ENCODE measurements at regions not wholly inside any gene's neighbourhood (a gene's known extent, or its start where the extent isn't known, plus 50 kb on each side); places are given as distances from the start of the nearest gene placed in this dataset.

GRCh38 chr2:215780907-215781685 is 232.3 kb downstream of the MREG start:
- Histone ChIP-seq H3K9ac (ENCODE audit: low read length) (no peak overlapping the region), H3F3A (ENCODE audit: insufficient read depth, low read length) (no peaks in the 10 kb centered on the region), H3K27me3 (ENCODE audit: insufficient read depth, low read length) (no peaks in the 10 kb centered on the region), H2AFZ (ENCODE audit: low read length) (no peak overlapping the region), H3K79me2 (ENCODE audit: insufficient read depth, low read length) (no peaks in the 10 kb centered on the region), H3K9me2 (ENCODE audit: low read depth, low read length) (no peaks in the 10 kb centered on the region), H4K20me1 (ENCODE audit: insufficient read depth, low read length) (no peaks in the 10 kb centered on the region), H3K4me3 (ENCODE audit: low read depth, low read length, poor library complexity, severe bottlenecking) (no peak overlapping the region), H3K4me1 (ENCODE audit: insufficient read depth, low read length, severe bottlenecking) (no peaks in the 10 kb centered on the region), H3K9me3 (ENCODE audit: low read length) (no peaks in the 10 kb centered on the region), H3K4me2 (ENCODE audit: low read length) (no peak overlapping the region), H3K27ac (ENCODE audit: low read depth, low read length, poor library complexity, severe bottlenecking) (no peak overlapping the region), H3K36me3 (ENCODE audit: insufficient read depth, low read length) (no peaks in the 10 kb centered on the region)
- no peak for TF ChIP-seq EZH2 (IDR thresholded peaks at IDR 0.05; ENCODE audit: borderline replicate concordance, low read length)
- TF ChIP-seq, protein P1, sequence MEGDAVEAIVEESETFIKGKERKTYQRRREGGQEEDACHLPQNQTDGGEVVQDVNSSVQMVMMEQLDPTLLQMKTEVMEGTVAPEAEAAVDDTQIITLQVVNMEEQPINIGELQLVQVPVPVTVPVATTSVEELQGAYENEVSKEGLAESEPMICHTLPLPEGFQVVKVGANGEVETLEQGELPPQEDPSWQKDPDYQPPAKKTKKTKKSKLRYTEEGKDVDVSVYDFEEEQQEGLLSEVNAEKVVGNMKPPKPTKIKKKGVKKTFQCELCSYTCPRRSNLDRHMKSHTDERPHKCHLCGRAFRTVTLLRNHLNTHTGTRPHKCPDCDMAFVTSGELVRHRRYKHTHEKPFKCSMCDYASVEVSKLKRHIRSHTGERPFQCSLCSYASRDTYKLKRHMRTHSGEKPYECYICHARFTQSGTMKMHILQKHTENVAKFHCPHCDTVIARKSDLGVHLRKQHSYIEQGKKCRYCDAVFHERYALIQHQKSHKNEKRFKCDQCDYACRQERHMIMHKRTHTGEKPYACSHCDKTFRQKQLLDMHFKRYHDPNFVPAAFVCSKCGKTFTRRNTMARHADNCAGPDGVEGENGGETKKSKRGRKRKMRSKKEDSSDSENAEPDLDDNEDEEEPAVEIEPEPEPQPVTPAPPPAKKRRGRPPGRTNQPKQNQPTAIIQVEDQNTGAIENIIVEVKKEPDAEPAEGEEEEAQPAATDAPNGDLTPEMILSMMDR (IDR thresholded peaks at IDR 0.05; ENCODE audit: low read length) = no peak

GRCh38 chr2:215780313-215780712 is 233.0 kb downstream of the MREG start:
- H3K9ac ChIP-seq (ENCODE audit: low read length) = no peak overlapping the region
- H3K9me2 ChIP-seq (ENCODE audit: low read depth, low read length) = no peaks in the 10 kb centered on the region
- H4K20me1 ChIP-seq (ENCODE audit: insufficient read depth, low read length) = no peaks in the 10 kb centered on the region
- H3K27me3 ChIP-seq (ENCODE audit: insufficient read depth, low read length) = no peaks in the 10 kb centered on the region
- no peak overlapping the region for H3K27ac ChIP-seq (ENCODE audit: low read depth, low read length, poor library complexity, severe bottlenecking)
- TF ChIP-seq, protein P1 (IDR thresholded peaks at IDR 0.05; ENCODE audit: low read length) = no peak
- no peak for TF ChIP-seq EZH2 (IDR thresholded peaks at IDR 0.05; ENCODE audit: borderline replicate concordance, low read length)
- H3K4me1 ChIP-seq (ENCODE audit: insufficient read depth, low read length, severe bottlenecking) = no peaks in the 10 kb centered on the region
- no peak overlapping the region for H3K4me2 ChIP-seq (ENCODE audit: low read length)
- H3F3A ChIP-seq (ENCODE audit: insufficient read depth, low read length) = no peaks in the 10 kb centered on the region
- H3K4me3 ChIP-seq (ENCODE audit: low read depth, low read length, poor library complexity, severe bottlenecking) = no peak overlapping the region
- H3K79me2 ChIP-seq (ENCODE audit: insufficient read depth, low read length) = no peaks in the 10 kb centered on the region
- H3K9me3 ChIP-seq (ENCODE audit: low read length) = no peaks in the 10 kb centered on the region
- no peak overlapping the region for H2AFZ ChIP-seq (ENCODE audit: low read length)
- no peaks in the 10 kb centered on the region for H3K36me3 ChIP-seq (ENCODE audit: insufficient read depth, low read length)

GRCh38 chr2:215779912-215780311 is 233.4 kb downstream of the MREG start:
- no peaks in the 10 kb centered on the region for H3K79me2 ChIP-seq (ENCODE audit: insufficient read depth, low read length)
- no peak for TF ChIP-seq EZH2 (IDR thresholded peaks at IDR 0.05; ENCODE audit: borderline replicate concordance, low read length)
- TF ChIP-seq, protein P1 (IDR thresholded peaks at IDR 0.05; ENCODE audit: low read length) = no peak
- no peak overlapping the region for H3K27ac ChIP-seq (ENCODE audit: low read depth, low read length, poor library complexity, severe bottlenecking)
- no peaks in the 10 kb centered on the region for H3K9me2 ChIP-seq (ENCODE audit: low read depth, low read length)
- no peak overlapping the region for H3K4me3 ChIP-seq (ENCODE audit: low read depth, low read length, poor library complexity, severe bottlenecking)
- H3K36me3 ChIP-seq (ENCODE audit: insufficient read depth, low read length) = no peaks in the 10 kb centered on the region
- H3F3A ChIP-seq (ENCODE audit: insufficient read depth, low read length) = no peaks in the 10 kb centered on the region
- H4K20me1 ChIP-seq (ENCODE audit: insufficient read depth, low read length) = no peaks in the 10 kb centered on the region
- H3K4me2 ChIP-seq (ENCODE audit: low read length) = no peak overlapping the region
- H3K9me3 ChIP-seq (ENCODE audit: low read length) = no peaks in the 10 kb centered on the region
- H3K4me1 ChIP-seq (ENCODE audit: insufficient read depth, low read length, severe bottlenecking) = no peaks in the 10 kb centered on the region
- H3K9ac ChIP-seq (ENCODE audit: low read length) = no peak overlapping the region
- H3K27me3 ChIP-seq (ENCODE audit: insufficient read depth, low read length) = no peaks in the 10 kb centered on the region
- H2AFZ ChIP-seq (ENCODE audit: low read length) = no peak overlapping the region
